Activated CD8-positive, alpha-beta T cell treated with anti-CD3 and anti-CD28 coated beads, Interleukin-2, amount 10 ng/mL, durations not matched to agents 7 days and 5 days (primary cell): ENCODE measurements at regions not wholly inside any gene's neighbourhood (a gene's known extent, or its start where the extent isn't known, plus 50 kb on each side); places are given as distances from the start of the nearest gene placed in this dataset.
A peak's percentile ranks its signal among the peaks of the same experiment; 100 is the strongest.

Source experiments
- ATAC-seq: fragments of 150-1000 bp; cut with Tn5 transposase; one replicate; pipeline ENCODE4 v1.10.0; 2021; ENCODE audit warnings: moderate library complexity
- CTCF ChIA-PET: fragments of 350-600 bp; sonication (Branson Sonifier 250); formaldehyde crosslinking; loops from one replicate; lab custom pipeline; 2021; ENCODE audit warnings: antibody characterized with exemption; lab: Charles Lee
- POLR2A ChIA-PET: fragments of 350-600 bp; sonication (Branson Sonifier 250); formaldehyde crosslinking; loops from one replicate; lab custom pipeline; 2021; ENCODE audit warnings: antibody characterized with exemption; lab: Charles Lee
- DNase-seq: peaks from one replicate; pipeline ENCODE4 v3.0.0-alpha.2; 2020
- H3K27ac Mint-ChIP-seq: one replicate; pipeline ENCODE4 v1.8.0; 2021; ENCODE audit warnings: mild to moderate bottlenecking, mixed read lengths
- H3K27me3 Mint-ChIP-seq: one replicate; pipeline ENCODE4 v1.8.0; 2021; ENCODE audit warnings: low read depth, mixed read lengths
- H3K36me3 Mint-ChIP-seq: one replicate; pipeline ENCODE4 v1.8.0; 2021; ENCODE audit warnings: low read depth, mixed read lengths
- H3K4me1 Mint-ChIP-seq: one replicate; pipeline ENCODE4 v1.8.0; 2021; ENCODE audit warnings: low read depth, mixed read lengths
- H3K4me3 Mint-ChIP-seq: one replicate; pipeline ENCODE4 v1.8.0; 2021; ENCODE audit warnings: mild to moderate bottlenecking, mixed read lengths
- H3K9me3 Mint-ChIP-seq: one replicate; pipeline ENCODE4 v1.8.0; 2022; ENCODE audit warnings: mixed read lengths; ENCODE audit not compliant: insufficient read depth

GRCh38 chr1:29853716-29854330, 617.5 kb downstream of the PTPRU start:
- ATAC-seq = no peak
- CTCF ChIA-PET = no interaction called here
- DNase-seq = no peak

DNA sequence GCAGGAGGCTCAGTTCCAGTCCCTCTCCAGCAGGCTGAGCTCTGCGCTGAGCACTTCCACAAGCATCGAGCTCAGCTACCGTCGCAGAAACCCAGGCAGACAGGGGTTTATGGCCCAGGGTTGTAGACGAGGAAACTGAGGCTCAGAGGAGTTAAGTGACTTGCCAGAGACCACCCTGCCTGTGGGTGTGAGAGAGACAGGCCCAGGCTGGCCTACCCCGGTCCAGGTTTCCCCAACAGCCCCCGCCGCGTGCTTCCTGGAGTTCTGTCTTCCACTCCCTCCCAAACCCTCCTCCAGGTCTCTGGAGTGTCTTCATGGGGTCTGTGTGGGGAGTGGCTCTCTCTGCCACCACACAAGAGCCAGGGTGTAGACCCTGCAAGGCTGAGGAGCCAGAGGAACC, 615.9 kb downstream of the PTPRU start:
- Mint-ChIP-seq H3K36me3 (no peaks in the 10 kb centered on the region), H3K27ac (no peak overlapping the region)
- POLR2A ChIA-PET = no interaction called here

More at GRCh38 chr1:29853716-29854330, 617.5 kb downstream of the PTPRU start:
- H3K27ac Mint-ChIP-seq = no peak overlapping the region
- H3K4me1 Mint-ChIP-seq = no peaks in the 10 kb centered on the region
- H3K27me3 Mint-ChIP-seq = no peaks in the 10 kb centered on the region
- no peaks in the 10 kb centered on the region for H3K36me3 Mint-ChIP-seq
- POLR2A ChIA-PET = no interaction called here
- no peaks in the 10 kb centered on the region for H3K9me3 Mint-ChIP-seq
- H3K4me3 Mint-ChIP-seq = no peak overlapping the region

GRCh38 chr1:29851691-29852090, 615.4 kb downstream of the PTPRU start:
- Mint-ChIP-seq H3K4me1 (no peaks in the 10 kb centered on the region), H3K27me3 (no peaks in the 10 kb centered on the region), H3K36me3 (no peaks in the 10 kb centered on the region), H3K9me3 (no peaks in the 10 kb centered on the region), H3K27ac (no peak overlapping the region), H3K4me3 (no peak overlapping the region)
- DNase-seq (no peak), ATAC-seq (no peak)
- ChIA-PET CTCF (no interaction called here), POLR2A (no interaction called here)

More for the DNA sequence above, 615.9 kb downstream of the PTPRU start:
- H3K9me3 Mint-ChIP-seq = no peaks in the 10 kb centered on the region
- H3K27me3 Mint-ChIP-seq = no peaks in the 10 kb centered on the region
- H3K4me1 Mint-ChIP-seq = no peaks in the 10 kb centered on the region
- no peak overlapping the region for H3K4me3 Mint-ChIP-seq
- no peak for ATAC-seq
- no peak for DNase-seq
- CTCF ChIA-PET = no interaction called here

GRCh38 chr1:29849991-29850757, 613.9 kb downstream of the PTPRU start:
- no peaks in the 10 kb centered on the region for H3K9me3 Mint-ChIP-seq
- DNase-seq (no peak), ATAC-seq (no peak)
- ChIA-PET POLR2A (interaction anchor here (0.7 kb wide), 1 partner anchor 861 kb away, joined by 3 read pairs; no protein-coding TSS in a partner anchor), CTCF (no interaction called here)
- no peak overlapping the region for H3K4me3 Mint-ChIP-seq
- no peaks in the 10 kb centered on the region for H3K27me3 Mint-ChIP-seq
- H3K4me1 Mint-ChIP-seq = no peaks in the 10 kb centered on the region
- H3K36me3 Mint-ChIP-seq = no peaks in the 10 kb centered on the region
- H3K27ac Mint-ChIP-seq = no peak overlapping the region

GRCh38 chr1:29849038-29849750, 612.9 kb downstream of the PTPRU start:
- ChIA-PET POLR2A (no interaction called here), CTCF (interaction anchor here (0.7 to 1.1 kb wide), 2 partner anchors 334 to 428 kb away, joined by 3 read pairs; no protein-coding TSS in a partner anchor)
- Mint-ChIP-seq H3K4me1 (no peaks in the 10 kb centered on the region), H3K9me3 (no peaks in the 10 kb centered on the region), H3K27ac (no peak overlapping the region), H3K4me3 (no peak overlapping the region), H3K36me3 (no peaks in the 10 kb centered on the region), H3K27me3 (no peaks in the 10 kb centered on the region)
- ATAC-seq (peak; percentile 49), DNase-seq (peak; percentile 59)

- ChIA-PET POLR2A (no interaction called here), CTCF (no interaction called here)
- DNase-seq (no peak), ATAC-seq (no peak)
- H3K27me3 Mint-ChIP-seq = peaks cover 2% of the 10 kb centered on the region
- no peak overlapping the region for H3K27ac Mint-ChIP-seq
- peaks cover 14% of the 10 kb centered on the region for H3K9me3 Mint-ChIP-seq
- no peaks in the 10 kb centered on the region for H3K4me1 Mint-ChIP-seq
- H3K36me3 Mint-ChIP-seq = no peaks in the 10 kb centered on the region
- no peak overlapping the region for H3K4me3 Mint-ChIP-seq
These were observed 609.6 kb downstream of the PTPRU start for GRCh38 chr1:29845910-29846309.

- no peak overlapping the region for H3K27ac Mint-ChIP-seq
- H3K36me3 Mint-ChIP-seq = no peaks in the 10 kb centered on the region
- peaks cover 5% of the 10 kb centered on the region for H3K27me3 Mint-ChIP-seq
- no peaks in the 10 kb centered on the region for H3K4me1 Mint-ChIP-seq
- ChIA-PET CTCF (interaction anchor here (0.6 kb wide), 1 partner anchor 88 kb away, joined by 3 read pairs; no protein-coding TSS in a partner anchor), POLR2A (no interaction called here)
- no peak overlapping the region for H3K4me3 Mint-ChIP-seq
- ATAC-seq (no peak), DNase-seq (no peak)
- peaks cover 14% of the 10 kb centered on the region for H3K9me3 Mint-ChIP-seq
These were observed 605.8 kb downstream of the PTPRU start for GRCh38 chr1:29842130-29842529.

DNA sequence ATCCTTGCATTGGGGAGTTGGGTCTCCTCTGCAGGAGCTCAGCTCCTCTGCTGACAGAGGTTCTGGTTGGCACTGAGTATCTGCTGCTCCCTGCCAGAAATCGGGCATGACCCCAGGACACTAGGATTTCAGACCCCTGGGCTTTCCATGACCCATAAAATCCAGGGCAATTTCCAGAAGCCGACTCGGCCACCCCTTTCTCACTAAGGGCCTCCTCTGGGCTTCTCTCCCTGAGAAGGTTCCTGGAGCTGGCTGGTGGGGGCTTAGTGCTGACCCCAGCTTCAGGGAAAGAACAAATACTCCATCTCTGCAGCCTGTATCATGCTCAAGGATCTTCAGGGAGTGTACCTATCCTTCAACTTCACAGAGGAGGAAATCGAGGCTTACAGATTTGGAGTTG, 603.4 kb downstream of the PTPRU start:
- CTCF ChIA-PET = no interaction called here
- Mint-ChIP-seq H3K4me3 (no peak overlapping the region), H3K4me1 (no peaks in the 10 kb centered on the region), H3K27ac (no peak overlapping the region), H3K36me3 (no peaks in the 10 kb centered on the region), H3K9me3 (peaks cover 14% of the 10 kb centered on the region), H3K27me3 (peaks cover 5% of the 10 kb centered on the region)
- ATAC-seq (no peak), DNase-seq (no peak)
- POLR2A ChIA-PET = no interaction called here

GRCh38 chr1:29838738-29839320, 602.5 kb downstream of the PTPRU start:
- no peak for DNase-seq
- Mint-ChIP-seq H3K4me3 (no peak overlapping the region), H3K36me3 (no peaks in the 10 kb centered on the region), H3K9me3 (peaks cover 14% of the 10 kb centered on the region), H3K4me1 (no peaks in the 10 kb centered on the region), H3K27ac (no peak overlapping the region), H3K27me3 (peaks cover 5% of the 10 kb centered on the region)
- ATAC-seq = no peak
- ChIA-PET POLR2A (no interaction called here), CTCF (no interaction called here)

DNA sequence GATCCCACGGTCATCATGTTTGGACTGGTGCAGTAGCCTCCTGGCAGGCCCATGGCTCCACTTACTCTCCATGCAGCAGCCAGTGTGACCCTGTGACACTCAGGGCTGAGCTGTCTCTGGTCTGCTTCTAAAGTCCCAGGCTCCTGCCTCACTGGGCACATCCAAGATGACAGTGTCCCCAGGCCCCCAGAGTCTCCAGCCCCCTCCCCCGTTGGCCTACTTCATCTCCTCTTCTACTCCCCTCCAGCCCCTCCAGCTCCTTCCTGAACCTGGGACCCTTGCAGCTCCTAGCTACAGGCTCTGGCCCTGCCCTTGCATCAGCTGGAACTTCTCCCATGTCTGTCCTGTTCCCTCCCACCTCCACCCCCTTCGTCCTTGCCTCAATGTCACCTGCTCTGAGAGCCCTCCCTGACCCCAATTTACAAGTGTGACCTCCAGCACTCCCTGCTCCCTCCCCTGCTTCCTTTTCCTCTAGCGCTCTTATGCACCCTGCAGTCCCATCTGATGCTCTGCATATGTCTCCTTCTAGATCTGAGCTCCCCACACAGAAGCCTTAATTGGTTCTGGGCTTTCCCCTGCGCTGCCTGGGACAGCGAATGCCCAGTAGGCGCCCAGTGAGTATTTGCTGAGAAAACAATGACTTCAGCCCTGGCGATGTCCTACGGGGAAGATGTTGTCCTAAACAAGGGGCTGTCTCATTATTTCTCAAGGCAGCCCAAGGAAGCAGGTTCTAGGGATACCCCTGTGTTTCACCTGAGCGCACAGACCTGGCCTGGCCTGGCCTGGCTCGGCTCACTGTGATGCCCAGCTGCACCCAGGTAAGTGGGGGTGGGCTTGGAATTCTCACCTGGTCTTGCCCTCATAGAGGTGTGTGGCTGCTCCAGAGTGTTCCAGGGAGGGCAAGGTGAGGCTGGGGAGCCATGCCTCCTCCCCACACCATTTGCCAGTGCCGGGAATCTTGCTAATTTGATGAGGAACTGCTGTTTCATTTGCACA, 600.6 kb downstream of the PTPRU start:
- ATAC-seq (no peak), DNase-seq (no peak)
- no peak overlapping the region for H3K27ac Mint-ChIP-seq
- H3K4me1 Mint-ChIP-seq = no peaks in the 10 kb centered on the region
- no peaks in the 10 kb centered on the region for H3K36me3 Mint-ChIP-seq
- peaks cover 3% of the 10 kb centered on the region for H3K27me3 Mint-ChIP-seq
- ChIA-PET POLR2A (no interaction called here), CTCF (no interaction called here)
- H3K9me3 Mint-ChIP-seq = peaks cover 5% of the 10 kb centered on the region
- no peak overlapping the region for H3K4me3 Mint-ChIP-seq

DNA sequence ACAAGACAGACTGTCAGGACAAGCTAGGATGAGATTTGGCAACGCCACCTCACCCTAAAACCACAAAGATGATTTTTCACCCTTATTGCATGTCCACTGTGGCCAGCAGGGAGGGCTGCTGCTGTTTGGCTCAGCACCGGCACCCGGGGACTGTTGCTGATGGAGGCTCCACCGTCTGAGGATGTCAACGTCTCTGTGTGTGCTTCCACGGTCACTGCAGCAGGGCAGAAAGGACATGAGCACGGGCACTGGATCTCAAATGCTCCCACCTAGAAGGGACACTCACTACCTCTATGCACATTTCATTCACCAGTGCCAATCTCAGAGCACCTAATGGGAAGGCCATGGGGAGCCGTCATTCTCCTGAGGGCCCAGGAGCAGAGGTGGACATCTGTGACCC, 599.6 kb downstream of the PTPRU start:
- ATAC-seq = no peak
- Mint-ChIP-seq H3K4me1 (no peaks in the 10 kb centered on the region), H3K27me3 (peaks cover 3% of the 10 kb centered on the region), H3K36me3 (no peaks in the 10 kb centered on the region), H3K9me3 (no peaks in the 10 kb centered on the region), H3K27ac (no peak overlapping the region), H3K4me3 (no peak overlapping the region)
- CTCF ChIA-PET = no interaction called here
- POLR2A ChIA-PET = no interaction called here
- DNase-seq = no peak
